Stimulated activated effector memory CD8-positive, alpha-beta T cell treated with anti-CD3 and anti-CD28 coated beads, Interleukin-12 subunit alpha, Interleukin-12 subunit beta, amount 100 ng/mL, for 72 hours (primary cell): ENCODE measurements at regions not wholly inside any gene's neighbourhood (a gene's known extent, or its start where the extent isn't known, plus 50 kb on each side); places are given as distances from the start of the nearest gene placed in this dataset.

Experiments used
- ATAC-seq: fragments of 150-1000 bp; cut with Tn5 transposase; 2 replicates; pipeline ENCODE4 v1.10.0; 2021
- DNase-seq, 2 donors: peaks; one replicate each; pipeline ENCODE4 v3.0.0; 2021 to 2022; ENCODE audit warnings: low spot score in 2 of 2
- H3K27ac Mint-ChIP-seq: one replicate; pipeline ENCODE4 v1.8.0; 2022; ENCODE audit warnings: mild to moderate bottlenecking, mixed read lengths
- H3K36me3 Mint-ChIP-seq: one replicate; pipeline ENCODE4 v1.8.0; 2022; ENCODE audit warnings: mild to moderate bottlenecking, mixed read lengths
- H3K4me1 Mint-ChIP-seq: one replicate; pipeline ENCODE4 v1.8.0; 2022; ENCODE audit warnings: mixed read lengths
- H3K4me3 Mint-ChIP-seq: one replicate; pipeline ENCODE4 v1.8.0; 2022; ENCODE audit warnings: mild to moderate bottlenecking, mixed read lengths
- H3K9me3 Mint-ChIP-seq: one replicate; pipeline ENCODE4 v1.8.0; 2022; ENCODE audit warnings: mixed read lengths

DNA sequence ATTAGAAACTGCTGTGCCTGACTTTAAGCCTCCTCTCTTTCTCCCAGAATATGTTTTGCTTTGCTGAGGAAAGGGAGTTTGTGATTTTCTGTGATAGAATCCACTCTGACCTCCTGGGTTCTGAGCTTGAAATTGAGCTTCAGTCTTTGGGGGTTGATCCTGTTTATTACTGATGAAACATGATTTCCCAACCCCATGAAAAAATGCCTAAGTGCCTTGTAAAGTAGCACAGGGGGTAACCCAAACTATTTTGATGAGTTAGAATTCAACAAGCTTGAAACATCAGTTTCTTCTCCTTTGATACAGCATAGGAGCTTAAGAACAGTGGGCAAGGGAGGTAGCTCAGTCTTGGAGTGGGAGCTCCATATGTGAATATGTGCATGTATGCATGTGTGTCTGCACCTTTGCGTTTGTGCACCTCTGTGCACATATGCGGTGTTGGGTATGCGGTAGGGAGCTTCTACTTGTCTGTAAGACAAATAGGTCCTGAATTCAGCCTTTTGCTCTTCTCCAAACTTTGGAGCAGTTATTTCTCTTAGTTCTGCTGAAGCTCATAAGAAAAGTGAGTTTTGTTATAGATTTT, 364.6 kb downstream of the OSR1 start:
- Mint-ChIP-seq H3K4me3 (no peak overlapping the region), H3K36me3 (no peaks in the 10 kb centered on the region), H3K9me3 (no peaks in the 10 kb centered on the region), H3K4me1 (no peaks in the 10 kb centered on the region), H3K27ac (no peak overlapping the region)
- ATAC-seq (no peak), DNase-seq (no peak)

GRCh38 chr2:18991177-18992168, 366.9 kb downstream of the OSR1 start:
- no peak overlapping the region for H3K4me3 Mint-ChIP-seq
- no peak overlapping the region for H3K27ac Mint-ChIP-seq
- H3K36me3 Mint-ChIP-seq = no peaks in the 10 kb centered on the region
- no peak for ATAC-seq
- no peaks in the 10 kb centered on the region for H3K9me3 Mint-ChIP-seq
- no peaks in the 10 kb centered on the region for H3K4me1 Mint-ChIP-seq
- DNase-seq = no peak

DNA sequence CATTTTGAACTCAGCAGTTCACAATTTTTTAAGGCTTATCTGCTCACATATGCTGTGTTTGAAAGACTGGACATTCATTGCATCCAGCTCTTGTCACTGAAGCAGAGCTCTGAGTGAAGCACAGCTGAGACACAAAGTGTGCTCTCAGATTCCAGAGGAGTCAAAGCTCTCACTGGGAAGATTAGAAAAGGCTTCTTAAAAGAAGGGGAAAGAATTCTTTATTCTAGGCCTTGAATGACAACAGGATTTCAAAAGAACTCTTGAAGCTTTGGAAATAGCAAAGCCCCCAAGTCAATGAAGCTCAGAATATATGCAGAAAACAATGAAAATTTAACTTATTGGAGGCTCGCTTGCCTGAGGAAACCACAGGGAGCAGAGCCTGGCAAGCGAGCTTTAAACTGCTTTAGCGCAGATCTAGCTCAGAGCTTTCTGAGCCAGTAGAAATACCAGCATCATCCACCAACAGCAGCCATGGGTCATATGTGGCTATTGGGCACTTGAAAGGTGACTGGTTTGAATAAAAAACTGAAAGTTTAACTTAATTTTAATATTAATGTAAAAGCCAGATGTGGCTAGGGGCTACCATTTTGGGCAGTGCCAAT, 369.7 kb downstream of the OSR1 start:
- DNase-seq (no peak), ATAC-seq (no peak)
- Mint-ChIP-seq H3K9me3 (no peaks in the 10 kb centered on the region), H3K36me3 (no peaks in the 10 kb centered on the region), H3K4me3 (no peak overlapping the region), H3K27ac (no peak overlapping the region), H3K4me1 (no peaks in the 10 kb centered on the region)

- H3K4me1 Mint-ChIP-seq = no peaks in the 10 kb centered on the region
- DNase-seq (no peak), ATAC-seq (no peak)
- H3K4me3 Mint-ChIP-seq = no peak overlapping the region
- H3K9me3 Mint-ChIP-seq = no peaks in the 10 kb centered on the region
- no peak overlapping the region for H3K27ac Mint-ChIP-seq
- no peaks in the 10 kb centered on the region for H3K36me3 Mint-ChIP-seq
These were observed 370.8 kb downstream of the OSR1 start for GRCh38 chr2:18987592-18988073.

DNA sequence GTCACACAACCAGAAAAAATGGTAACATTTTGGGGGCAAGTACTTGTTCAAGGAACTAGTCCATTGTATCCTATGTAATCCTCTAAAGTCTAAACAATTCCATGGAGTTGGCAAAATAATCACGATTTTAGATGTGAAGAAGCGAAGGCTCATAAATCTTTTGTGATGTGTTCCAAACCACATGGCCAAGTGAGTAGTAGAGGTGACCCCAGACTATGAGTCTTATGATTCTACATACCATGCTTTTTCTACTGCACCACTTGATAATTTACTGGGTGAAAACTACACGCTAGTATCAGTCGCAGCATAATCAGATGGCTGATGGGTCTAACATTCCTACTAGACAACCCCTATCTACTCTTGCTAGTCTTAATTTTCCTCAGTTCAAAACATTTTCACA, 371.4 kb downstream of the OSR1 start:
- Mint-ChIP-seq H3K4me3 (no peak overlapping the region), H3K4me1 (no peaks in the 10 kb centered on the region), H3K36me3 (no peaks in the 10 kb centered on the region), H3K9me3 (no peaks in the 10 kb centered on the region), H3K27ac (no peak overlapping the region)
- DNase-seq = no peak
- no peak for ATAC-seq

- DNase-seq (no peak), ATAC-seq (no peak)
- H3K27ac Mint-ChIP-seq = no peak overlapping the region
- no peak overlapping the region for H3K4me3 Mint-ChIP-seq
- H3K4me1 Mint-ChIP-seq = no peaks in the 10 kb centered on the region
- H3K9me3 Mint-ChIP-seq = no peaks in the 10 kb centered on the region
- no peaks in the 10 kb centered on the region for H3K36me3 Mint-ChIP-seq
These were observed 372.4 kb downstream of the OSR1 start for GRCh38 chr2:18986046-18986445.

DNA sequence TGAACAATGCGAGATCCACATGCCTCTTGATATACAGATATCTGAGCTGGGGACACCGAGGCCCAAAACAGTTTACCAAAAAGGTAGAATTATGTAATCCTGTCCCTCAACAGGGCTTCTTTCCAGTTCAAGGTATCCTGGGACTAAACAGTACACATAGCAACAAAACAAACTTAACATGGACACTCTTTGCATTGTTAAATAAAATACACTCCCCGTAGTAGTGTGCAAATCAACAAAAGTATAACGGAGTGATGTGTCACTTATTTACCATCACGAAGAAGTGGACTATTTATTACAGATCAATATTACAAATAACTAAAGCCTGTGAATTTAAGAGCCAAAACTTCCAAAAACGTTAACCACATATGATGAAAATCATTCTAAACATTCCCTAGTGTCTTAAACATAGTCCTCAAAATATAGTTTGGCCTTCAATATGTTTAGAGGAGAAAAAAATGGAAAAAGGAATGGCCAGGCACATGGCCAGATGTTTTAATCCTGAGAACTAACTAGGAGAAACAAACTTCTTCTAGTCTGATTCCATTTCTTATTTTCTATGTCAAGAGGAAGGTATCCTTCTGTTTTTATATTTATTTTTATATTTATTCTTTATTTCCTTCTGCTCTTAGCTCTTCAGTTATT, 377.5 kb downstream of the OSR1 start:
- no peak for DNase-seq
- H3K4me3 Mint-ChIP-seq = no peak overlapping the region
- no peaks in the 10 kb centered on the region for H3K4me1 Mint-ChIP-seq
- ATAC-seq = no peak
- H3K9me3 Mint-ChIP-seq = no peaks in the 10 kb centered on the region
- H3K36me3 Mint-ChIP-seq = no peaks in the 10 kb centered on the region
- no peak overlapping the region for H3K27ac Mint-ChIP-seq

DNA sequence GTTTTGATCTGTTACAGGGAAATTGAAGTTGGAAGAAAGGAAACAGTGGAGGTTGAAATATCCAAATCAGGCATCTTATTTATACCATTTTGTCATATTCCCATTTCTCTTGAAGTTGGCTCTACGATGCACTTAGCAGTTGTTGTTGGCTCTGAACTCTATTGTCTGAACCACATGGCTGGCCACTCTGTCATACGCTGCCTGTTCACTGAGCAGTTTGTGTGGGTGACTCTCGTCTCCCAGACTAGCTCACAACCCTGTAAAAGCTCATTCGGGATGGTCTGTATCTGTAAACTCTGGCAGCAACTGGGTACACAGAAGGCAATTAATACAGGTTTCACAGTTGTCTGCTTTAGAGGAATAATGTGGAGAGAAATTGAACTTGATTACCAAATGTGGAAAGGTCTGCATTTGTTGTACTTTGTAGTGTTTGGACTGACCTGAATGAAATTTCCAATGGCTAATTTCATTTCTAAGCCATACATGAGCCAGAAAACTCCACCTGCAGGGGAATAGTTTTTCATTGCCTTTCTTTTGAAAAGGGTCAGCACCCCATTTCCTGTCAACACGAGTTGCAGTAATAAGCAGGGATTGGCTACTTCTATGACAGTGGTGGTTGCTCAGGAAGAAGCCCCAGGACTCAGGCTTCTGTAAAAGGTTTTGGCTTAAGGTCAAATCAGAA, 378.2 kb downstream of the OSR1 start:
- Mint-ChIP-seq H3K4me1 (no peaks in the 10 kb centered on the region), H3K27ac (no peak overlapping the region), H3K4me3 (no peak overlapping the region), H3K9me3 (no peaks in the 10 kb centered on the region), H3K36me3 (no peaks in the 10 kb centered on the region)
- DNase-seq = no peak
- no peak for ATAC-seq

GRCh38 chr2:18977409-18977808, 381.0 kb downstream of the OSR1 start:
- ATAC-seq (no peak), DNase-seq (no peak)
- no peaks in the 10 kb centered on the region for H3K9me3 Mint-ChIP-seq
- H3K27ac Mint-ChIP-seq = no peak overlapping the region
- H3K36me3 Mint-ChIP-seq = no peaks in the 10 kb centered on the region
- H3K4me1 Mint-ChIP-seq = no peaks in the 10 kb centered on the region
- no peak overlapping the region for H3K4me3 Mint-ChIP-seq

- Mint-ChIP-seq H3K4me3 (no peak overlapping the region), H3K9me3 (no peaks in the 10 kb centered on the region), H3K27ac (no peak overlapping the region), H3K4me1 (no peaks in the 10 kb centered on the region), H3K36me3 (no peaks in the 10 kb centered on the region)
- ATAC-seq (no peak), DNase-seq (no peak)
These were observed 382.1 kb downstream of the OSR1 start for GRCh38 chr2:18976168-18976961.

GRCh38 chr2:18975506-18976167, 382.8 kb downstream of the OSR1 start:
- no peaks in the 10 kb centered on the region for H3K36me3 Mint-ChIP-seq
- ATAC-seq = no peak
- H3K4me1 Mint-ChIP-seq = no peaks in the 10 kb centered on the region
- H3K4me3 Mint-ChIP-seq = no peak overlapping the region
- DNase-seq = no peak
- no peaks in the 10 kb centered on the region for H3K9me3 Mint-ChIP-seq
- H3K27ac Mint-ChIP-seq = no peak overlapping the region

- Mint-ChIP-seq H3K27ac (no peak overlapping the region), H3K4me3 (no peak overlapping the region), H3K9me3 (no peaks in the 10 kb centered on the region), H3K4me1 (no peaks in the 10 kb centered on the region), H3K36me3 (no peaks in the 10 kb centered on the region)
- no peak for ATAC-seq
- DNase-seq = no peak
These were observed 382.3 kb upstream of the NT5C1B start for GRCh38 chr2:18971628-18972027.

DNA sequence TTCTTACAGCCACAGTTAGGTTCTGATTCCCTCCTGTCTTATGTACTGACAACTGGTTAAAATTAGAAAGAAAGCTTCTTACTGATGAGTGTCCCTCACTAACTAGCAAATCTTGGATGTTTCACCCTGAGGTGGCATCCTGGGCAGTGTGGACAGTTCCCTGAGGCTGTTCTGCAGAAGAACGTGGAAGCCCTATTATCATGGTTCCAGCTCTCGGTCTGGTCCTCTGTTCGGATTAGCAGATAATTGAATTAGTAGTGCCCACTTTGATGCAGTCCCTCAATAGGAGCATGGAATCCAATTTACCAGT, 381.7 kb upstream of the NT5C1B start:
- no peak for DNase-seq
- Mint-ChIP-seq H3K4me3 (no peak overlapping the region), H3K27ac (no peak overlapping the region), H3K4me1 (no peaks in the 10 kb centered on the region), H3K9me3 (no peaks in the 10 kb centered on the region), H3K36me3 (no peaks in the 10 kb centered on the region)
- no peak for ATAC-seq

- Mint-ChIP-seq H3K4me3 (no peak overlapping the region), H3K27ac (no peak overlapping the region), H3K4me1 (no peaks in the 10 kb centered on the region), H3K9me3 (no peaks in the 10 kb centered on the region), H3K36me3 (no peaks in the 10 kb centered on the region)
- no peak for ATAC-seq
- no peak for DNase-seq
These were observed 376.8 kb upstream of the NT5C1B start for GRCh38 chr2:18966131-18966530.
